ENCODE measurements at regions not wholly inside any gene's neighbourhood (a gene's known extent, or its start where the extent isn't known, plus 50 kb on each side); places are given as distances from the start of the nearest gene placed in this dataset.
"Not testable (repeated sequence)": the region's sequence is repeated elsewhere in the genome, so short reads cannot be mapped to it uniquely, and the experiment has no call there.

DNA sequence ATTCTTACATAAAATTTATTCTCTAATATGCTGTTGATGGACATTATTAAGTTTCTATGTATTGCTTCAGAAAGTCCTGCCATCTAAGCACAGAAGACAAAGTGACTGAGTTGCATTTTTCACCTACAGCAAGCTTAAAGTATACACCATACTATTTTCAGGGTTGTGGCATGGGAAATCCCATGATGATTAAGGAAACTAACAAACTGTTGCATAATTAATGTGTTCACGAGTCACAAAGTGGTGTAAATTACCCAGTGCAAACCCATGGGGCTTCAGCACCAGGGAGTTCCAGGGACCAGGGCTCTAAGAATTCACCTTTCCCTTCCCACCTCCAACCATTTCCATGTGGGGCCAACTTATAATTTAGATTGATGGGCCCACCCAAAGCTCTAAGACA, 81.9 kb upstream of the NR5A2 start:
- ChIA-PET POLR2A (no interaction called here), CTCF (no interaction called here)
- BruUV-seq (replicated peaks) = no TSS peak
- Histone ChIP-seq H3K27me3 (replicated peaks; ENCODE audit: control insufficient read depth, insufficient read depth, low read length) (no peaks in the 10 kb centered on the region), H3K4me1 (no peaks in the 10 kb centered on the region), H3K36me3 (ENCODE audit: control insufficient read depth, insufficient read depth, low read length) (no peaks in the 10 kb centered on the region), H3K9me3 (no peaks in the 10 kb centered on the region), H3K4me3 (ENCODE audit: low read depth, low read length) (no peak overlapping the region)
- no peak for DNase-seq
- no peaks in the 10 kb centered on the region for H3K36me3 Mint-ChIP-seq (ENCODE audit: insufficient read depth, unreplicated experiment)
- H3K9me3 Mint-ChIP-seq (ENCODE audit: unreplicated experiment) = no peaks in the 10 kb centered on the region
- H3K27ac Mint-ChIP-seq (ENCODE audit: unreplicated experiment) = no peak overlapping the region
- H3K4me3 Mint-ChIP-seq (ENCODE audit: unreplicated experiment) = no peak overlapping the region
- TF ChIP-seq CTCF (IDR thresholded peaks at IDR 0.05; ENCODE audit: insufficient read depth in 1 of 2, low read depth in 1 of 2, low read length in 1 of 2, severe bottlenecking in 1 of 2, unreplicated experiment in 1 of 2) = no peak
- intact Hi-C loops (cut with micrococcal nuclease; ENCODE audit: unreplicated experiment) = no loop called here
- H3K4me1 Mint-ChIP-seq (ENCODE audit: low read depth, unreplicated experiment) = no peaks in the 10 kb centered on the region
- H3K27me3 Mint-ChIP-seq (ENCODE audit: insufficient read depth, unreplicated experiment) = no peaks in the 10 kb centered on the region

DNA sequence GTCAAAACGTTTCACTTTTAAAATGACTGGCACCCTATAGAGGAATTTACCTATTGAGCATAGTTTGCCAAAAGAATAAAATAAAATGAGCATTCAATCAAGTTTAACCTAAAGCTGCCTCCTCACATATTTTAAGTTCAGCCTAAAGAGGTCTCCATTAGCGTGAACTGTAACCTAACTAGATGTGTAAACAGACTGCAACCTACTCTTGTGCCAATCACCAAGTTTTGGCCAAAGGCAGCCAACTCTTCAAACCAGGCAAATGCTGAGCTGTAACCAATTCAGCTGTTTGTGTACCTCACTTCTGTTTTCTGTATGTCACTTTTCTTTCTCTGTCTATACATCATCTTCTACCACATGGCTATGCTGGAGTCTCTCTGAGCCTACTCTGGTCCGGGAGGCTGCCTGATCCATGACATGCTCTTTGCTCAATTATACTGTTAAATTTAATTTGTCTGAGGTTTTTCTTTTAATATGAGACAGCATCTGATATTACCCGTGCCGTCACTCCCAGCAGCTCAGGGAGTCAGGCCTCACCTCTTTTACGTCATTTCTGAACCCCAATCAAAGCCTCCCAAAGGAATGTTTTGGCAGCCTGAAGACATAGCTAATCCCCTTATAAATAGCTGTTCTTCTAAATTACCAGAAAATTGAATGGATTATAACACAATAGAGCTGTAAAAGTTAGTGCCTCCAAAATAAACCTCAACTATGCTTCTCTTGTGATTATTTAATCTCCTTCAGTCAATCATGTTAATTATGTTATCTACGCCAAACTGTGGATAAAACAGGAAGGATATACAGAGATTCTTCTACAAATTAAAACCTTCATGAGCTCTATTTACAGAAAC, 81.0 kb upstream of the NR5A2 start:
- TF ChIP-seq CTCF (IDR thresholded peaks at IDR 0.05; ENCODE audit: insufficient read depth in 1 of 2, low read depth in 1 of 2, low read length in 1 of 2, severe bottlenecking in 1 of 2, unreplicated experiment in 1 of 2) = no peak

DNA sequence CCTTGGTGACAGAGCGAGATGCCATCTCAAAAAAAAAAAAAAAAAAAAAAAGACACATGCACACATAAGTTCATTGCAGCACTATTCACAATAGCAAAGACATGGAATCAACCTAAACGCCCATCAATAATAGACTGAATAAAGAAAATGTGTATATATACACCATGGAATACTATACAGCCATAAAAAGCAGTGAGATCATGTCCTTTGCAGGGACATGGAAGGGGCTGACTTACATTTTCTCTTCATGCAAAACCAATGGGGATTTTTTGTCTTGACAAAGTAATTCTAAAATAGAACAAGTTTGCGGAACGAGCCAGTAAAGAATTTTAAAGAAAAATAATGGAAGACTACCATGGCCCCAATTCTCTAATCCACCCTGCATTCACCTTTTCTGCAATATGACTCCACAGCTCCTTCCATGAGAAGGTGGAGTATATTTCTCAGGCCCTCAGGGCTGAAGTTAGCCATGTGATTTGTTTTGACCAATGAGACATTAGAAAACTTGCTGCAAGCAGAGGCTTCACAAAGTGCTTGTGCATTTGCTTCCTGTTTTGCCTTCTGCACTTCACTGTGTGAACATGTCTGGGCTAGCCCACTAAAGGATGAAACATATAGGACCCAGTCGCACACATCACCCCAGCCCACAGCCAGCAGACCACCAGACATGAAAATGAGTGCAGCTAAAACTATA, 78.8 kb upstream of the NR5A2 start:
- Mint-ChIP-seq H3K36me3 (ENCODE audit: insufficient read depth, unreplicated experiment) (no peaks in the 10 kb centered on the region), H3K4me3 (ENCODE audit: unreplicated experiment) (no peak overlapping the region), H3K4me1 (ENCODE audit: low read depth, unreplicated experiment) (no peaks in the 10 kb centered on the region), H3K27ac (ENCODE audit: unreplicated experiment) (no peak overlapping the region), H3K9me3 (ENCODE audit: unreplicated experiment) (no peaks in the 10 kb centered on the region), H3K27me3 (ENCODE audit: insufficient read depth, unreplicated experiment) (no peaks in the 10 kb centered on the region)
- BruUV-seq (replicated peaks) = no TSS peak
- ChIA-PET CTCF (no interaction called here), POLR2A (no interaction called here)
- Histone ChIP-seq H3K27me3 (replicated peaks; ENCODE audit: control insufficient read depth, insufficient read depth, low read length) (no peaks in the 10 kb centered on the region), H3K9me3 (no peaks in the 10 kb centered on the region), H3K36me3 (ENCODE audit: control insufficient read depth, insufficient read depth, low read length) (no peaks in the 10 kb centered on the region), H3K4me3 (ENCODE audit: low read depth, low read length) (no peak overlapping the region), H3K4me1 (no peaks in the 10 kb centered on the region)
- no peak for TF ChIP-seq CTCF (IDR thresholded peaks at IDR 0.05; ENCODE audit: insufficient read depth in 1 of 2, low read depth in 1 of 2, low read length in 1 of 2, severe bottlenecking in 1 of 2, unreplicated experiment in 1 of 2)
- intact Hi-C loops (cut with micrococcal nuclease; ENCODE audit: unreplicated experiment) = no loop called here
- DNase-seq = no peak

More for the DNA sequence above, 81.0 kb upstream of the NR5A2 start:
- Histone ChIP-seq H3K4me1 (no peaks in the 10 kb centered on the region), H3K4me3 (ENCODE audit: low read depth, low read length) (no peak overlapping the region), H3K9me3 (no peaks in the 10 kb centered on the region), H3K27me3 (replicated peaks; ENCODE audit: control insufficient read depth, insufficient read depth, low read length) (no peaks in the 10 kb centered on the region), H3K36me3 (ENCODE audit: control insufficient read depth, insufficient read depth, low read length) (no peaks in the 10 kb centered on the region)
- no TSS peak for BruUV-seq (replicated peaks)
- no peak for DNase-seq
- H3K27me3 Mint-ChIP-seq (ENCODE audit: insufficient read depth, unreplicated experiment) = no peaks in the 10 kb centered on the region
- H3K4me3 Mint-ChIP-seq (ENCODE audit: unreplicated experiment) = no peak overlapping the region
- intact Hi-C loops (cut with micrococcal nuclease; ENCODE audit: unreplicated experiment) = no loop called here
- H3K9me3 Mint-ChIP-seq (ENCODE audit: unreplicated experiment) = no peaks in the 10 kb centered on the region
- ChIA-PET POLR2A (no interaction called here), CTCF (no interaction called here)
- H3K36me3 Mint-ChIP-seq (ENCODE audit: insufficient read depth, unreplicated experiment) = no peaks in the 10 kb centered on the region
- H3K4me1 Mint-ChIP-seq (ENCODE audit: low read depth, unreplicated experiment) = no peaks in the 10 kb centered on the region
- no peak overlapping the region for H3K27ac Mint-ChIP-seq (ENCODE audit: unreplicated experiment)

GRCh38 chr1:199951005-199951404, 76.5 kb upstream of the NR5A2 start:
- H3K36me3 Mint-ChIP-seq (ENCODE audit: insufficient read depth, unreplicated experiment) = not testable (repeated sequence)

More at GRCh38 chr1:199951005-199951404, 76.5 kb upstream of the NR5A2 start:
- CTCF ChIA-PET; H3K9me3 ChIP-seq; H3K27me3 ChIP-seq (replicated peaks; ENCODE audit: control insufficient read depth, insufficient read depth, low read length); H3K27me3 Mint-ChIP-seq (ENCODE audit: insufficient read depth, unreplicated experiment); H3K36me3 ChIP-seq (ENCODE audit: control insufficient read depth, insufficient read depth, low read length); H3K4me3 Mint-ChIP-seq (ENCODE audit: unreplicated experiment); H3K9me3 Mint-ChIP-seq (ENCODE audit: unreplicated experiment); H3K4me1 Mint-ChIP-seq (ENCODE audit: low read depth, unreplicated experiment); POLR2A ChIA-PET; BruUV-seq (replicated peaks); H3K27ac Mint-ChIP-seq (ENCODE audit: unreplicated experiment); DNase-seq; H3K4me1 ChIP-seq; H3K4me3 ChIP-seq (ENCODE audit: low read depth, low read length): not testable (repeated sequence)
- intact Hi-C loops (cut with micrococcal nuclease; ENCODE audit: unreplicated experiment) = loop anchor here (10.0 kb wide), 1 partner anchor 266 kb away; no protein-coding TSS in a partner anchor

Measured in Caco-2 (cell line).